ENCODE measurements at regions not wholly inside any gene's neighbourhood (a gene's known extent, or its start where the extent isn't known, plus 50 kb on each side); places are given as distances from the start of the nearest gene placed in this dataset.

DNA sequence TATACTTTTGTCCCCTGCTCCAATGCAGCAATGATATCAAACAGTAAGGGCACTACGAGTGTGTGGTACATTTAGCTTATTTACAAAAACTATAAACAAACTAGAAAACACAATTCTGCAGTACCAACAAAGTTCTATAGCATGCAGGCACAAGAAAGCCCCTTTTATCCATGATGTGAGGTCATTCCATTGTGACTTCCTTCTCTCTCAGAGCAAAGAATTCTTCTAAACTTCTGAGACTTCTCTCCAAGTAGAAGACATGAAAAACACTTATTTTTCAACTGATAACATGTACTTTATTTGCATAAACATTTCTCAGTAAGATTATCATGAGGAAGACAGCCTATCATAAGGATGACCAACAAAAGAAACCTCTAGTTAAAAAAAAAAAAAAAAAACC lies 569.8 kb downstream of the TLE1 start:
- TF ChIP-seq, protein P1, sequence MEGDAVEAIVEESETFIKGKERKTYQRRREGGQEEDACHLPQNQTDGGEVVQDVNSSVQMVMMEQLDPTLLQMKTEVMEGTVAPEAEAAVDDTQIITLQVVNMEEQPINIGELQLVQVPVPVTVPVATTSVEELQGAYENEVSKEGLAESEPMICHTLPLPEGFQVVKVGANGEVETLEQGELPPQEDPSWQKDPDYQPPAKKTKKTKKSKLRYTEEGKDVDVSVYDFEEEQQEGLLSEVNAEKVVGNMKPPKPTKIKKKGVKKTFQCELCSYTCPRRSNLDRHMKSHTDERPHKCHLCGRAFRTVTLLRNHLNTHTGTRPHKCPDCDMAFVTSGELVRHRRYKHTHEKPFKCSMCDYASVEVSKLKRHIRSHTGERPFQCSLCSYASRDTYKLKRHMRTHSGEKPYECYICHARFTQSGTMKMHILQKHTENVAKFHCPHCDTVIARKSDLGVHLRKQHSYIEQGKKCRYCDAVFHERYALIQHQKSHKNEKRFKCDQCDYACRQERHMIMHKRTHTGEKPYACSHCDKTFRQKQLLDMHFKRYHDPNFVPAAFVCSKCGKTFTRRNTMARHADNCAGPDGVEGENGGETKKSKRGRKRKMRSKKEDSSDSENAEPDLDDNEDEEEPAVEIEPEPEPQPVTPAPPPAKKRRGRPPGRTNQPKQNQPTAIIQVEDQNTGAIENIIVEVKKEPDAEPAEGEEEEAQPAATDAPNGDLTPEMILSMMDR (IDR thresholded peaks at IDR 0.05) = no peak
- no peak for TF ChIP-seq POLR2A (IDR thresholded peaks at IDR 0.05)

Measured in vagina (tissue), 2 donors.